ENCODE measurements at regions not wholly inside any gene's neighbourhood (a gene's known extent, or its start where the extent isn't known, plus 50 kb on each side); places are given as distances from the start of the nearest gene placed in this dataset.

DNA sequence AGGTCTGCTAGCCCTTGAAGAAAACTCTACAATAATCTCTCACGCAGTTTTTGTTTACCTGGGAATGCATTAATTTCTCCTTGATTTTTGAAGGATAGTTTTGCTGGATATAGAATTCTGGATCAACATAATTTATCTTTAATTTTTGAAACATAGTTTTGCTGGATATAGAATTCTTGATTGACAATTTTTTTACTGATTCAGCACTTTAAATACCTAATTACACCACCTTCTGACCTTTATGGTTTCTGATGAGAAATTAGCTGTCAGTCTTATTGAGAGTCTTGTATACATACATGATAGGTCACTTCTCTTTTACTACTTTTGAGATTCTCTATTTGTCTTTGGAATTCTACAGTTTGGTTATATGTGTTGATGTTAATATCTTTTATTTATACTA lies 741.6 kb downstream of the FGF9 start:
- DNase-seq = no peak

- DNase-seq = no peak
Measured at GRCh38 chr13:22422023-22422422, 751.1 kb downstream of the FGF9 start.

DNA sequence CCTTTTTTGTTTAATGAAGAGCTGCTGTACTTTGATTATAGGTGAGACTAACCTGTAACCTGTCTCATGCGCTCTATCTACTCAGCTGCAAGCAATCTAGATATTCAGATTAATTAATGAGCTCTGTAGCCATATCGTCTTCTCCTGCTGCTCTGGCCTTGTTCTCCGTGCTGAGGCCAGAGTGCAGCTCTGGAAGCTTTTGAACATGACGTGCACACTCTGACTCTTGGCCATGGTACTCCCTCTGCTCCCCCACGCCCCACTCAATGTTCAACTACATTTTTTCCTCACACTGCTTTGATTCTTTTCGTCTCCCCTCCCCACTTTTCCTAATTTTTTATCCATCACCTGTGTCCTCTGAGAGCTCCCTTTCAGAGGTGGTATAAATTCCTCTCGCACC lies 751.8 kb downstream of the FGF9 start:
- DNase-seq = no peak

- DNase-seq = no peak
Measured at GRCh38 chr13:22423261-22423660, 752.4 kb downstream of the FGF9 start.

GRCh38 chr13:22425087-22425486 lies 754.2 kb downstream of the FGF9 start:
- no peak for DNase-seq

DNA sequence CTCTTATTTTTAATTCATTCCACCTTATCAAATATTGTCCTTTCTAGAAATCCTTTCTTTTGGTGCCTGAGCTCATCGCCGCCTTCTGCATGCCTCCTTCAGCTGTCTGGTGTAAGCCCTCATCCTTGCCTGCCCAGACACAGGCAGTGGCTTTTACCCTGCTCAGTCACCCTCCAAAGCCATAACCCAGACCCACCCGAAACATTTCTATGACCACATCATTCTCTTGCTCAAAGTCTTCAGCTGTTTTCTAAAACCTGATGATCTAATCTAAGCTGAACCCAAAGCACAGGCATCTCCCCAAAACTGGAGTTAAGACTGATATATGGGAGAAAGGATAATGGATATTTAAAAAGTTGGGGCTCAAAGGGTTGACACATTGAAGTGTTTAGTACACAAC lies 753.7 kb upstream of the SGCG start:
- no peak for DNase-seq

- no peak for DNase-seq
Measured at GRCh38 chr13:22427783-22428182, 753.0 kb upstream of the SGCG start.

- DNase-seq = no peak
Measured at GRCh38 chr13:22428188-22428828, 752.5 kb upstream of the SGCG start.

- DNase-seq = no peak
Measured at GRCh38 chr13:22432690-22433089, 748.1 kb upstream of the SGCG start.

GRCh38 chr13:22447132-22447886 lies 733.5 kb upstream of the SGCG start:
- no peak for DNase-seq

GRCh38 chr13:22449251-22449650 lies 731.5 kb upstream of the SGCG start:
- no peak for DNase-seq

DNA sequence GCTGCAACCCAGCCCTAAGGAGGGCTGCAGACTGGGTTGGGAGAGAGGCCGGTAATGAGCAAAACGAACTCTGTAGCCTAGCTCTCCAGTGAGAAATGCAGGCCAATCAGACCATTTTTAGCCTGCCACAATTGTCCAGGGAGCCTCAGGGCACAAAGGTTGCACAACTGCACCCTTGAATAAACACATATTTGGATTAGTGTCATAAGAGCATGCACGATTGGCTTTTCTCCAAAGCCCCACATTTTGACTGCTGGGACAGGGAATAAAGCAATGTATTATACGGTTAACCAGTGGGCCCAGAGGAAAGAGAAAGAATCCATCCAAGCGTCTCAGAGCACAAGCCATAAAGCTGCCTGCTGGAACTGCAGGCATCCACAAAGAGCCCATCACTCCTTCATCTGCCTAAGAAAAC lies 729.4 kb upstream of the SGCG start:
- DNase-seq = peak in 2 of 58 donors; percentile 1 to 10

DNA sequence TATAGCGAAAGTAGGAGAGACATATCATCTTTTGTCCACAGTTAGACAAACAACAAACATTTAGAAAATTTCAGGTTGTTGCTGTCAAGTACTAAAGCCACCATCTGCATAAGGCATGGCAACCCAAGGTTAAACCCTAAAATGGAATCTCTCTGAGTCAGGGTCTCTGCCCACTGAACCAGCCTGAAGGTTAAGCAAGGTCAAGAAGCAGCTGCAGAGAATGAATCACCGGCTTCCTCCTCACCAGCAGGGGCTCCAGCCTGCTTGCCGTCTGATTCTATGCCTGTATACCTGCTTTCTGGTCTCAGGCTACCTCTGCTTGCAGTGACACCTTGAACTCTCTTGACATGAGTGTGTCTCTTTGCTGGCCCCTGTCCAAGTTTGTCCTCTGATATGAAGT lies 726.2 kb upstream of the SGCG start:
- no peak for DNase-seq

DNA sequence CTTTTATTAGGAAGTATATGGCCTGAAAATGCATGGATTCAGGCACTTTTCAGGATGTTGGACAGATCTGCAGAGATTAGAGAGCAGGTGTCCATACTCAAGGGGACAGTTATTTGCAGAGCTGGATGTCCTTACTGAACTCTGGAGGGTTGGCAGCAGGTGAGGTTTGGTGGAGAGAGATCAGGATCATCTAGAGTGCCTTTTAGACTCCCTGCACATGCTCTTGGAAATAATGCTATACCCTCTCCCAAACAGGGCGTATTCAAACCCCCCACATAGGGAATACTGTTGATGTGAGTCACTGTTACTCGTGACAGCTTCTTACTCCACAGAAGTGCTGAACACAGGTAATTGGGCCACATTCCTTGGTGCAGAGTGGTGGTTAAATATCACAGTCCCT lies 725.7 kb upstream of the SGCG start:
- DNase-seq = no peak

- DNase-seq = no peak
Measured at GRCh38 chr13:22461854-22462490, 718.8 kb upstream of the SGCG start.

DNA sequence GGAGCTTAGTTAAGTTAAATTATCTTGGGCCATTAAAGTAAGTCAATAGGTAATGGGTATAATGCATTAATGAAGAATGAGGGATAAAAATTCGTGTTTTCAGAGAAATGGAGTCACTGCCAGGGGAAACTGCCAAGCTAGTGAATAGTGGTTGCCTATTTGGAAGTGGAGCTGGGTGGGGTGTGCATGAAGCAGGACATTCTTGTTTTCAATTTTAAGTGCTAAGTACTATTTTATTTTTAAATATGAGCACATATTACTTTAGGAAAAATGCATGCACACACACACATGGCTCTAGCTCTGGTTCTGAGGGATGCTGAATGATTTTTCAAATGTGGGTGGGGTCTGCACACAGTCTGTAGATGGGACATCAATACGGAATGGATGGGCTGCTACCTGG lies 717.7 kb upstream of the SGCG start:
- DNase-seq = no peak

DNA sequence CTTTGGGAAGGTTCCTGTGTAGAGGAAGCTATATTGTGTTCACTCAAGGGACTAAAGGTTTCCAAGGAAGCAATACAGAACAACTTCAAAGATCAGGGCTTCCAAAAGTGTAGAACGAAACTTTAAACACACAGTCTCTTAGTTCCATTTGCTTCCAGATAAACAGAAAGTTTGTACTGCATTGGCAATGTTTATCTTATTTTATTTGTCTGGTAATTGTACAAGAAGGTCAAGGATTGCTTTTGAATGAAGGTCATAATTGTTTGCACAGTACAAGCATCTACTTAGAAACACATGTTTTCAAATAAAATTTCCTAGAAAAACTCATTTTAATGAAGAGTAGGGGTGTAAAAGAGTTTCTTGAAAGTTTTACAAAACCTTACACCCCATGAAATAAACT lies 712.7 kb upstream of the SGCG start:
- no peak for DNase-seq

GRCh38 chr13:22468824-22469223 lies 712.0 kb upstream of the SGCG start:
- DNase-seq = no peak

- no peak for DNase-seq
Measured at GRCh38 chr13:22469452-22469851, 711.3 kb upstream of the SGCG start.

DNA sequence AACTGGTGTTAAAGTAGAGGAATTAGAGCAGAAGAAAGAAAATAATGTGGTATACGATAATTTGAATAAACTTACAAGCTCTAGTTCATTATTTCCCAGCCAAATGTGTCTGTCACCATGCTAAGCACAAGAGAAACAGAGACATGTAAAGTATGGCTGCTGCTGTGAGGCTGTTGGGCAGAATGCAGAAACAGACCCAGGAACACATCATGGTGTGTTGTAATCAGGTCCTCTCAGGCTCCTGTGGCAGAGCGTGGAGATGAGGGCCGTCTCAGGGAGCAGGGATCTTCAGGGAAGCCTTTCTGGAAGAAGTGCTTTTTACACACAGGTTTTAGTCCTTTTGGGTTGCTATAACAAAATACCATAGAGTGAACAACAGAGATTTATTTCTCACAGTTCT lies 710.7 kb upstream of the SGCG start:
- DNase-seq = no peak

DNA sequence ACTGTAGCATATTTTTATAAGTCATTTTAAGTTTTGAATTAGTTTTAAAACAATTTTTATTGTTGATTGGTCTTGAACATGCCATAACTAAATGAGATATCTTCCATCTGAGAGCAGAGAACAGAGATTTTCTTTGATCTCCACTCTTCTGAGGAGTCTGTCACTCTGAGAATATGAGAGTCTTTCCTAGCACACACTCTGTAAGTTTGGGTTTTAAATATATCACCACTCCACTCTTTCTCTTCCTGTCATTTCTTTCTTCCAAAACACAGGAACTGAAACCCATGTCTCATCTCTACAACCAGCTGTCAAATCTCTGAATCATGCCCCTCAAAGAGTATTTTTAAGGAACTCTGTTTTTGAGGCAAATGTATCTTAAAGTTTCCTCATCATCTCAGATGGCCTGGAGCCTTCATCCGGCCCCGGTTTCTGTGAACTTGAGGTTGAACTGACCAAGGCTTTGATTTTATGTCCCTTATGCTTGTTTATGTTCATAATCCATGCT lies 698.2 kb upstream of the SGCG start:
- DNase-seq = no peak

DNA sequence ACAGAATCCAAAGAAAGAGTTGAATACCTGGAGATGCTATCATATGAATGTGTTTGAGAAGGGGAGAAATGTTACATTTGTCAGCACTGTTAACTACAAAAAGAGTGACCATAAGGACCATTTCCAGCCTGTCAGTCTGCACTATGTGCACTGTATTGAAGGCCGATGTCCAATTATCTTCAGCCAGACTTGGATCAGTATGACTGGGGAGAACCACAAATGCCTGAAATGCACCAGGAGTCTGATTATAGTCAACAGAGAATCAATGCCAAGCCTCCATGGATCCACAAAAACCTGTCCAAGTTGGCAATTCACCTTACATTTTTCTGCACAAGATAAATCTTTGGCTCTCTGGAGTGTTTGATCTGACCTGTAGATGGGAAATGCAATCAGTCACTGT lies 697.5 kb upstream of the SGCG start:
- no peak for DNase-seq

DNA sequence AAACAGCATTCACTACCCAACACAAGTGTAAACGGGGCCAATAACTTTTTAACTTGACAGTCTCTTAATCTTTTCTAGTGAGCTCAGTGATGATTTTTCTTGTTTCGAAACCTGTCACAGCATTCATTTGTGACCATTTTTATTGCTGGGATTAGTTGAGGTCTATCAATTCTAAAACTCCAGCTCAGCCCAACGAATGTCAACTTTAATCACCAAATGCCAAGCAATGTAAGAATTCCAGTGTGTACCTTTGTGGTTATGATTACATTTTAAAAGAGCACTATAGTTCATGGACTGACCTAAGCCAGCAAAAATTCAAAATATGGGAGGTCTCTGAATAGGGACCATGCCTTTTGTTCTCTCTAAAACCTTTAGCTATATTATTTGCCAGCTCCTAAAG lies 694.3 kb upstream of the SGCG start:
- no peak for DNase-seq

Measured in anterior cingulate cortex (tissue), 58 donors.